LNCaP clone FGC (cell line): ENCODE measurements at regions not wholly inside any gene's neighbourhood (a gene's known extent, or its start where the extent isn't known, plus 50 kb on each side); places are given as distances from the start of the nearest gene placed in this dataset.

Experiments used
- DNase-seq: peaks from one replicate; pipeline ENCODE4 v3.0.0-alpha.2; 2011; ENCODE audit warnings: low read depth
- H3K4me3 ChIP-seq: 2 replicates; pipeline ENCODE4 v1.5.1; 2011; ENCODE audit warnings: mild to moderate bottlenecking, low read depth, low read length, control low read depth
- CTCF ChIP-seq: IDR thresholded peaks from 2 replicates; pipeline ENCODE4 v1.5.1; 2012; ENCODE audit warnings: mild to moderate bottlenecking; ENCODE audit not compliant: control insufficient read depth, insufficient read depth; ENCODE audit errors: extremely low read depth

DNA sequence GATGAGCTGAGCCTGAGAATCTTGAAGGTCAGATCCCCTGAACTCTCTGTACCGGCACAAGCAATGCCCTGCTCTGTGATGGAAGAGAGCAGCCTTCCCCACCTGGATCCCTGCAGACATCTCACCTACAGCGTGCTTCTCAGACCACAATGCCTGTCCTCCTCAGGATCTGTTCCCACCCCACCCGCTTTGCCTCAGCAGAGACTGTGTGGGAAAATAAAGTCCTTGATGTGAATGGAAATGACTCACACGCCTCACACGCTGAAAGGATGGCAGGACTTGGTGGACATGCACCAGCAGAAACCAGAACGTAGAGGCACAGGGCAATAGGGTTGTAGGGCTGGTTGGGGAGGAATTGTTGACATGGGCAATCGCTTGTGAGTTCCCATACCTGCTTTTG lies 117.9 kb upstream of the POU3F3 start:
- no peak for DNase-seq
- TF ChIP-seq CTCF, result no peak
- no peak overlapping the region for H3K4me3 ChIP-seq

GRCh38 chr2:104741860-104742259 lies 112.1 kb upstream of the POU3F3 start:
- H3K4me3 ChIP-seq, result no peak overlapping the region
- no peak for DNase-seq
- no peak for TF ChIP-seq CTCF

DNA sequence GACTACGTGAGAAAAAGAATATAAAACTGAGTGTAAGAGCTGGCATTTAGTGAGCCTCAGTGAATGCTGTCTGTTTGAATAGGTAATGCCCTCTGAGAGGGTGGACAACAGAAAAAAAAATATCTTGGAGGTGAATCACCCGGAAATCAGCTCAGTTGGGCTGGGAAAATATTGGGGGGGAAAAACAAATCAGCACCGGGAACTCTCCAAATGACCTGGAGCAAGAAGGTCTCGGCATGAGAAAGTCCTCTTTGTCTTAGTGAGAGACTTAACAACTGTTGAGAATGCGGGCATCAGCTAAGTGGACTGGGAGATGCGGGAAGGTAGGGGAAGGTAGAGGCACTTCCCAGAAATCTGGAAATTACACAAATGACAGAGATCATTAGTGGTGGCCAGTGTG lies 109.4 kb upstream of the POU3F3 start:
- no peak for TF ChIP-seq CTCF
- H3K4me3 ChIP-seq, result no peak overlapping the region
- DNase-seq, result no peak

- H3K4me3 ChIP-seq, result no peak overlapping the region
- DNase-seq, result no peak
- TF ChIP-seq CTCF, result no peak
Measured at GRCh38 chr2:104745846-104746245, 108.1 kb upstream of the POU3F3 start.

- TF ChIP-seq CTCF, result no peak
- no peak for DNase-seq
Measured at GRCh38 chr2:104746299-104746698, 107.6 kb upstream of the POU3F3 start.

GRCh38 chr2:104746858-104747257 lies 107.1 kb upstream of the POU3F3 start:
- DNase-seq, result no peak
- no peak overlapping the region for H3K4me3 ChIP-seq
- no peak for TF ChIP-seq CTCF

More at GRCh38 chr2:104746299-104746698, 107.6 kb upstream of the POU3F3 start:
- no peak overlapping the region for H3K4me3 ChIP-seq

DNA sequence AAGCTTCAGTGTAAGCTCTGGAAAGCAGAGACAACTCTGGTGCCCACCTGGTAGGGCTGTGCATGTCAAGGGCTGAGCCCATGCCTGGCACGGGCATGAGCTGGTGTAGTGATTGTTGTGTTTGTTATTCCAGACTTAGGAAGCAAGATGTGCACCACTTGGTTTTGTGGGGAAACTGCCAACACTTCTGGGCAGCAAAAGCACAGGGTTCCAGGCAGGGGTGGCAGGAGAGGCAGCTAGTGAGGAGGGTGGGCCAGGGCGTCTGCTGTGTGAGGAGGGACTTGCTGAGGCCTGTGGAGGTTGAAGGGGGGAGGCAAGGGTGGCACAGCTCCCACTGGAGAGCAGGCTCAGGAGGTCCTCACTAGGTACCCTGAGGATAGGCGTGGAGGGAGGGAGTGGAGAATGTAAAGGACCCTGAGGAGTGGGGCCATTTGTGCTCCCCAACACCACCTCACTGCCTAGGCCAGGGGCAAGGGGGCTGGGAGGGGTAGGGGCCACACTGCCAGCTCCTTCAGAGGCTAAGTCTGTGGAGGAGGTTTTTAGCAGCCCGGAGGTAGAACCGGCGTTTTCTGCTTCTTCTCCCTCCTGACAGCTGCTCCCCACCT lies 104.0 kb upstream of the POU3F3 start:
- no peak overlapping the region for H3K4me3 ChIP-seq
- no peak for DNase-seq
- TF ChIP-seq CTCF, result no peak
